ENCODE measurements at regions not wholly inside any gene's neighbourhood (a gene's known extent, or its start where the extent isn't known, plus 50 kb on each side); places are given as distances from the start of the nearest gene placed in this dataset.

DNA sequence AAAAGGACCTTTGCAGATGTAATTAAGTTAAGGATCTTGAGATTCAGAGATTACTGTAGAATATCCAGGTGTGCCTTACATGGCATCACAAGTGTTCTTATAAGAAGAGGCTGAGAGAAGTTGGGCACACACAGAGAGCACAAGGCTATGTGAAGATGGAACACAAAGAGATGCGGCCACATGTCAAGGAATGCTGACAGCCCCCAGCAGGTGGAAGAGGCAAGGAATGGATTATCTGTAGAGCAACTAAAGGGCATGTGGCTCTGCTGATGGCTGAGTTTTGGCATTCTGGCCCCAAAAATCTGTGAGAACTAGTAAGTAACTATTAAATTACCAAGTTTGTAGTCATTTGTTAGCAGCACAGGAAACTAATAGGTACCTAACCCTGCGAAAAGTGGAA lies 640.7 kb upstream of the PCDH15 start:
- no peak for DNase-seq (ENCODE audit: low read depth, low spot score)
- no peak overlapping the region for H3K27ac ChIP-seq

DNA sequence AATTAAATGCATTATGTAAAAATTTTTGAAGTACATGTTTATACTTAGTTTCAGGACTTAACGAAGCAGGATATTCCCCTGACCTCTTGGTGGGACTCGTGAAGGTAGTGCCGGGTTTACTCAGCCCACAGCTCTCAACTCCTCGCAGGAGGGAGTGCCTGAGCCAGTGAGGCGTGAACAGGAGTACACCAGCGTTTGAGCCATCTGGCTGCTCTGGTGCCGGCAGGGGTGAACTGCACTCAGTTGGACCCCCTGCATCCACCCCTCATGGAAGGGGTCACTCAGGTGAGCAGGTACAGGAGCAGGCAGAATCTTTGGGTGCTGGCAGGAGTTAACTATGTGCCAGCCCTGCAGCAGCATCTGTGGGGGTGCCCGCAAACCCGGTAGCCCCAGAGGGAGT lies 625.1 kb upstream of the PCDH15 start:
- no peak for DNase-seq (ENCODE audit: low read depth, low spot score)
- H3K27ac ChIP-seq = no peak overlapping the region

GRCh38 chr10:55410415-55410885 lies 609.4 kb upstream of the PCDH15 start:
- no peak for DNase-seq (ENCODE audit: low read depth, low spot score)
- H3K27ac ChIP-seq = no peak overlapping the region

GRCh38 chr10:55404094-55404493 lies 603.1 kb upstream of the PCDH15 start:
- no peak overlapping the region for H3K27ac ChIP-seq

GRCh38 chr10:55400075-55400849 lies 599.2 kb upstream of the PCDH15 start:
- H3K27ac ChIP-seq = no peak overlapping the region
- DNase-seq (ENCODE audit: low read depth, low spot score) = no peak

More at GRCh38 chr10:55404094-55404493, 603.1 kb upstream of the PCDH15 start:
- DNase-seq (ENCODE audit: low read depth, low spot score) = no peak

GRCh38 chr10:55398497-55398882 lies 597.5 kb upstream of the PCDH15 start:
- no peak overlapping the region for H3K27ac ChIP-seq
- no peak for DNase-seq (ENCODE audit: low read depth, low spot score)

DNA sequence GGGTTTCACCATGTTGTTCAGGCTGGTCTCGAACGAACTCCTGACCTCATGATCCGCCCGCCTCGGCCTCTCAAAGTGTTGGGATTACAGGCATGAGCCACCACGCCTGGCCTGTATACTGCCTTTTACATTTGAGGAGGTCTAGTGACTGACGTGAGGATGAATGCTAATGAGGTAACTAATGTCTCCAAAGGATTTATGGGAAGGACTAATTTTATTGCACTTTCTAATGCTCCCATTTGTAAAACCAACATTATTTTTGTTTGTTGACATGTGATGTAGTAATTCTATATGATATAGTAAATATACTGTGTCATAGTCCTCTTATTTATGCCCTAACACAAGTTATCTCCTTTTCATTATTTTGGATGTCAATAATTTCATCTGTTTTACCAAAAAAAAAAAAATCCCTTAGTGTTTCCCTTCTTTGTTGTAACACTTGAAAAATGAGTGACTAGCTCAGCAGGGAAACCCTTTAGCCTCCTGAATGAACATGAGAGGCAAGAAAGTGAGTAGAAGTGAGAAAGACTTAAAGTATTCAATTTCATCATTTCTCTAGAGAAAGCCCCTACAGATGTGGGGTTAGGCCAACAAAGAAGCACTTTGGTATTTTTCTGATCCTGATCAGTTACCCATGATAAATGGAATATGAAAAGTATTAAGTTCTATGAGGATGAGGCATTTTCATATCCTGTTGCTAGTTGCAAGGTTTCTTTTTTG lies 596.9 kb upstream of the PCDH15 start:
- DNase-seq (ENCODE audit: low read depth, low spot score) = no peak
- H3K27ac ChIP-seq = no peak overlapping the region

DNA sequence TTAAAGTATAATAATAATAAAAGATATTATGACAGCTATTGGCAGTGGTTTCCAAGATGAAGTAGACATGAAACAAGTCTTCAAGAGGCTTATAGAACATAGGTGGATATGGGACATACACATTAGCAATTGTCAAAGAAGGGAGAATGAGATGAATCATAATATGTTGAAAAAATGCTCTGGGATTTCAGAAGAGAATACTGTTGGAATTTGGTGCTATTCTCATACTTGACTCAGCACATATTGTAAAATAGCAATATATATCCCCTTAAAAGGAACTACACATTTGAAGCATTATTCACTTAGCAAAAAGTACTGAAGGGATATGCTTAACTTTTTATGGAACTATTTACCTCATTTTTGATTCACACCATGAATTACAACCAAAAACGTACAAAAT lies 577.2 kb upstream of the PCDH15 start:
- no peak for DNase-seq (ENCODE audit: low read depth, low spot score)
- no peak overlapping the region for H3K27ac ChIP-seq

DNA sequence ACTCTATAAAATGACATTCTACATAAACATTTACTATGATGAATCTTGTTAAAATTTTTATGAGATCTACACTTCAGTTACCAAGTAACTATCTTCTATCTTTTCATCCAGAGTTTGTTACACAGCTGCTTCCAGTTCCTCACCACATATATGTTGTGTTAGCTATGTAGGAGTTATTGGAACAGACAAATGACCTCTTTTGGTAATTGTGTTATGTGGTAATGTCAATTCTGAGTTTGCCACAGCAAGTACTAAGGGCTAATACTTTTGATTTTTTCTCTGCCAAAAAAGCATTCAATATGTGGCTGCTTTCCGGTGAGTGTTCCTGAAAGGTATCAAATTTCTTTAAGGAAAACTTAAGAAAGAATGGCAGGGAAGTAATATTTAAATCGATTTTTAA lies 573.9 kb upstream of the PCDH15 start:
- no peak for DNase-seq (ENCODE audit: low read depth, low spot score)
- H3K27ac ChIP-seq = no peak overlapping the region

GRCh38 chr10:55374060-55374459 lies 573.0 kb upstream of the PCDH15 start:
- no peak overlapping the region for H3K27ac ChIP-seq
- DNase-seq (ENCODE audit: low read depth, low spot score) = no peak

DNA sequence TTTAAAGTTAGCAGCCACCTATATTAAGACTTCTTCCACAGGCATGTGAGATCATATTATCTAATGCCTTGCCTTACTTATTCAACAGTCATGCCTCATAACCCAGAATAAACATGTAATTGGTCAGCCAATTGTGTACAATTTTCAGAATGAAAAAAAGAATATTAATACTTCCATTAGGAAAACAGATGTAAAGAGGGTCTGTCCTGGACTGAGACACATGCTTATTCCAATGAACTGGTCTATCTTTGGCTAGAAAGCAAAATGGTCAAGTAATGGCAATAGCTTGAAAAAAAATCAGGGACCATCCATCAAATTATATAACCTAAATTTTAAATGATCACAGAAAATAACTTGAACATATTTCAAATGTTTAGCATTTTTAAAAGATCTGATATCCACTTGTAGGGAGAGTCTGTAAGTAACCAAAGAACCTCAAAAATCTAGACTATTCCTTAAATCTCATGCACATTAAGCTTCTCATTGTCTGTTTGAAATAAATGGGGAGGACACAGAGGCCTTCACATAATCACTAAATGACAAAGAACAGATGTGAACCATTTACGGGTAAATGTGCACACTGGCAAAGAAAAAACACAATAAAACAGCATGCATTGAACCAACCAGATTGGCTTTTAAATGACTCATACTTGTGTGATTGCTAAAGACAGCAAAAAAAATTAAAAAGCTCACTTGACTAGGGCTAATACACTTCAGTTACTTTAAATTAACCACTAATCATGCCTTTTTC lies 568.8 kb upstream of the PCDH15 start:
- DNase-seq (ENCODE audit: low read depth, low spot score) = no peak
- H3K27ac ChIP-seq = no peak overlapping the region

GRCh38 chr10:55368467-55368866 lies 567.4 kb upstream of the PCDH15 start:
- DNase-seq (ENCODE audit: low read depth, low spot score) = no peak
- no peak overlapping the region for H3K27ac ChIP-seq

GRCh38 chr10:55367555-55367954 lies 566.5 kb upstream of the PCDH15 start:
- no peak for DNase-seq (ENCODE audit: low read depth, low spot score)
- H3K27ac ChIP-seq = no peak overlapping the region

- H3K27ac ChIP-seq = no peak overlapping the region
- DNase-seq (ENCODE audit: low read depth, low spot score) = no peak
Observed at GRCh38 chr10:55358539-55358938, 557.5 kb upstream of the PCDH15 start.

- H3K27ac ChIP-seq = no peak overlapping the region
- DNase-seq (ENCODE audit: low read depth, low spot score) = no peak
Observed at GRCh38 chr10:55353414-55353813, 552.4 kb upstream of the PCDH15 start.

DNA sequence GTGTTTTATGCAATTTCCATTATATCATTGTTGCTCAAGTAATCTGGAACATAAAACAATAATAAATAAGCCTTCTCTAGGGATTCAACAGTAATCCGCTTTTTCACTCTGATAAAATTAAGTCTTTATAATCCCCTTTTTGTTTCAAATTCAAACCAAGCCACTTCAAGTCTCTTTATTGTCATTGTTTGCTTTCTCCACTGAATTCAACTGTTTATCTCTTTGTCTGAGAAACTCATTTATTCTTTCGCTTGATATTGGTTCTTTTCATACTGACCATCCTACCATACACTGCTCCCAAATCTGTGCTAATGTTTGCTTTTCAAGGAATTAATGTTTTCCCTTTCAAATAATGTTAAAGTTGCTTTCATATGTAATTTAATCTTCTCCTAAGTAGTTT lies 550.4 kb upstream of the PCDH15 start:
- DNase-seq (ENCODE audit: low read depth, low spot score) = no peak
- no peak overlapping the region for H3K27ac ChIP-seq

DNA sequence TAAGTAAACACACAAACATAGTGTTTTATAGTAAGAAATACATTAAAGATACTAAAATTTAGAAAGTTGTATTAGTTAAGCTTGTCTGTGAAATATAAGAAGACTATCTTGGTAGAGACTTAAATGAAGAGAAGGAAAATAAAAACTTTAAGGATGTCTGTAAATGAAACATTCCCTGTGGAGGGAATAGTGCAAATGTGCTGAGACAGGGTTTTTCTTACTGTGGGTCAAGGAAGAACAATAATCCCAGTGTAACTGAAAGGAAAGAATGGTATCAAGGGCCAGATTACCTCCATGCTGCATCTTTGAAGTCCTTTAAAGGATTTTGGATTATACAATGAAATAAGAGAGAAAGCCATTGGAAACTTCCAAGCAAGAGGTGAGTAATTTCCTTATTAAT lies 547.5 kb upstream of the PCDH15 start:
- DNase-seq (ENCODE audit: low read depth, low spot score) = no peak
- no peak overlapping the region for H3K27ac ChIP-seq

DNA sequence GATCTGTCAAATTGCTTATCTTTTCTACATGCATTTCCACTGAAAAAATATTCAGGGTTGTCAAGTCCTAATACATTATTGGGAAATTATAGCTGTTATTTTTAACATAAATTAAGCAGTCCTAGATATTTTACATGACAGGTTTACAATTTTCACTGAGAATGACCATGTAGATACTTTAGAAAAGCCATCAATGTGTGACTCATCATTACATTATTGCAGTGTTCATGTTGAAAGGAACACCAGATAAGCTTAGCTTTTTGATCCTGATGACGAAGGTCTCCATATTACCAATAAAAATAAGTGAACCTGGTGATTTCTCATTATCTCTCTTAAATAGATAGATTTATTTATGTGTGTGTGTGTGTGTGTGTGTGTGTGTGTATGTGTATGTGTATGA lies 529.5 kb upstream of the PCDH15 start:
- DNase-seq (ENCODE audit: low read depth, low spot score) = no peak
- no peak overlapping the region for H3K27ac ChIP-seq

GRCh38 chr10:55329796-55330195 lies 528.8 kb upstream of the PCDH15 start:
- no peak for DNase-seq (ENCODE audit: low read depth, low spot score)
- no peak overlapping the region for H3K27ac ChIP-seq

DNA sequence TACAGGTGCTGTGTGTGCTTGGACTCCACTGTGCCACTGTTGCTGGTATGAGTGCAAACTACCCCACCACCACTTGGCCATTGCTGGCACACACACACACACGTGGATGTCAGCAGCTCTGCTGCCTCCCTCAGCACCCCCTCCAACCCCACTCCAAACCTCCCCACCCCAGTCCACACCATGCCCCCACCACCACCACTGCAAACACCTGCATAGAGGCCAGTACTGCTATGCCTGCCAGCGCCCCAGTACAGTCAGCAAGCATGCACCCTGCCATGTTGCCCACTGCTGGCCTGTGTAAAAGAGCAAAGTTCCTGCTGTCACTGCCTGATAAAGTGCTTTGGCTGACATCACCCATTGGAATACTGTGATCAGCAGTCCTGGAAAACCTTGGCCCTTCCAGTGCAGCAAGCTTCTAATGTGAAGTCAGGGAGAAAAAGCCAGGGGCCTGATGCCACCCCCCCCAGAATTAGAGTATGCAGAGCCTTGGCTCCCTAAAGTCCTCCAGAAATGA lies 519.2 kb upstream of the PCDH15 start:
- H3K27ac ChIP-seq = no peak overlapping the region
- DNase-seq (ENCODE audit: low read depth, low spot score) = no peak

Data from epithelial cell of prostate (primary cell).